OCI-LY1 (cell line): ENCODE measurements at regions not wholly inside any gene's neighbourhood (a gene's known extent, or its start where the extent isn't known, plus 50 kb on each side); places are given as distances from the start of the nearest gene placed in this dataset.

Experiments used
- EZH2 ChIP-seq: fragments of 200-600 bp; sonication (generic), shearing (Covaris generic); IDR thresholded peaks from 2 replicates; pipeline ENCODE4 v1.8.0; 2017; ENCODE audit warnings: borderline replicate concordance, mixed run types, mild to moderate bottlenecking, antibody characterized with exemption, low read length, moderate library complexity, mixed read lengths
- TF ChIP-seq, protein P1 (sequence below): fragments of 200-600 bp; sonication (generic), shearing (Covaris generic); IDR thresholded peaks from 2 replicates; pipeline ENCODE4 v1.5.1; 2017; ENCODE audit warnings: mild to moderate bottlenecking, antibody characterized with exemption, low read length, moderate library complexity, mixed read lengths

DNA sequence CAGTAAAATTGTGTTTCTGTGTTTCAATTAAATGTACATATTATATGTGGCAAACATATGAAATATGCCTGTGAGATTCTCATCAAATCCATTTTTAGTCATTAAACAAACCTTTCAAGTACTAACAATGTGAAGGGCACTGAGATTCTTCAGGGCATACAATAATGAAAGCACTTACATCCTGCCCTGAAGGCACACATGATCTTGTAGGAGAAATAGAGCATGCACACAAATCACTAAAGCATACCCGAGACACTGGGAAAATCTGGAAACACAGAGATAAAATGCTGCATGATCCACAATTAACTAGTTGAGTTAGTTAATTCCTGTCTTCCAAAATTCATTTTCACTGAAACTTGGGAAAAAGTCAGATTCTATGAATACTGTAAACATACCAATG lies 810.5 kb upstream of the NECTIN3 start:
- TF ChIP-seq, protein P1, sequence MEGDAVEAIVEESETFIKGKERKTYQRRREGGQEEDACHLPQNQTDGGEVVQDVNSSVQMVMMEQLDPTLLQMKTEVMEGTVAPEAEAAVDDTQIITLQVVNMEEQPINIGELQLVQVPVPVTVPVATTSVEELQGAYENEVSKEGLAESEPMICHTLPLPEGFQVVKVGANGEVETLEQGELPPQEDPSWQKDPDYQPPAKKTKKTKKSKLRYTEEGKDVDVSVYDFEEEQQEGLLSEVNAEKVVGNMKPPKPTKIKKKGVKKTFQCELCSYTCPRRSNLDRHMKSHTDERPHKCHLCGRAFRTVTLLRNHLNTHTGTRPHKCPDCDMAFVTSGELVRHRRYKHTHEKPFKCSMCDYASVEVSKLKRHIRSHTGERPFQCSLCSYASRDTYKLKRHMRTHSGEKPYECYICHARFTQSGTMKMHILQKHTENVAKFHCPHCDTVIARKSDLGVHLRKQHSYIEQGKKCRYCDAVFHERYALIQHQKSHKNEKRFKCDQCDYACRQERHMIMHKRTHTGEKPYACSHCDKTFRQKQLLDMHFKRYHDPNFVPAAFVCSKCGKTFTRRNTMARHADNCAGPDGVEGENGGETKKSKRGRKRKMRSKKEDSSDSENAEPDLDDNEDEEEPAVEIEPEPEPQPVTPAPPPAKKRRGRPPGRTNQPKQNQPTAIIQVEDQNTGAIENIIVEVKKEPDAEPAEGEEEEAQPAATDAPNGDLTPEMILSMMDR = no peak
- TF ChIP-seq EZH2 = no peak
